ENCODE measurements at regions not wholly inside any gene's neighbourhood (a gene's known extent, or its start where the extent isn't known, plus 50 kb on each side); places are given as distances from the start of the nearest gene placed in this dataset.

DNA sequence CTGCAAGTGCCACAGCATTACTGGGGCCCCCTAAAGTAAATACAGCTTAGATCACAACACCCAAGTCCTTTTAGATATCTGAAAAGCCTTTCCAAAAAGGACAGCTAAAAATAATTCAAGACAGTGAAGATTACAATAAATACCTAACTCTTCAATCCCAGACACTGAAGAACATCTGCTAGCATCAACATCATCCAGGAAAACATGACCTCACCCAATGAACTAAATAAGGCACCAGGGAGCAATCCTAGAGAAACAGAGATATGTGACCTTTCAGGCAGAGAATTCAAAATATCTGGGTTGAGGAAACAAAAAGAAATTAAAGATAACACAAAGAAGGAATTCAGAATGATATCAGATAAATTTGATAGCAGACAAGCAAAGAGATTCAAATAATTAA, 71.7 kb upstream of the TTC14 start:
- TF ChIP-seq TOE1 (CRISPR knock-in tag; IDR thresholded peaks at IDR 0.05) = no peak
- no peak for TF ChIP-seq MEIS1 (CRISPR knock-in tag; IDR thresholded peaks at IDR 0.05; ENCODE audit: borderline replicate concordance)
- TF ChIP-seq, protein P1, sequence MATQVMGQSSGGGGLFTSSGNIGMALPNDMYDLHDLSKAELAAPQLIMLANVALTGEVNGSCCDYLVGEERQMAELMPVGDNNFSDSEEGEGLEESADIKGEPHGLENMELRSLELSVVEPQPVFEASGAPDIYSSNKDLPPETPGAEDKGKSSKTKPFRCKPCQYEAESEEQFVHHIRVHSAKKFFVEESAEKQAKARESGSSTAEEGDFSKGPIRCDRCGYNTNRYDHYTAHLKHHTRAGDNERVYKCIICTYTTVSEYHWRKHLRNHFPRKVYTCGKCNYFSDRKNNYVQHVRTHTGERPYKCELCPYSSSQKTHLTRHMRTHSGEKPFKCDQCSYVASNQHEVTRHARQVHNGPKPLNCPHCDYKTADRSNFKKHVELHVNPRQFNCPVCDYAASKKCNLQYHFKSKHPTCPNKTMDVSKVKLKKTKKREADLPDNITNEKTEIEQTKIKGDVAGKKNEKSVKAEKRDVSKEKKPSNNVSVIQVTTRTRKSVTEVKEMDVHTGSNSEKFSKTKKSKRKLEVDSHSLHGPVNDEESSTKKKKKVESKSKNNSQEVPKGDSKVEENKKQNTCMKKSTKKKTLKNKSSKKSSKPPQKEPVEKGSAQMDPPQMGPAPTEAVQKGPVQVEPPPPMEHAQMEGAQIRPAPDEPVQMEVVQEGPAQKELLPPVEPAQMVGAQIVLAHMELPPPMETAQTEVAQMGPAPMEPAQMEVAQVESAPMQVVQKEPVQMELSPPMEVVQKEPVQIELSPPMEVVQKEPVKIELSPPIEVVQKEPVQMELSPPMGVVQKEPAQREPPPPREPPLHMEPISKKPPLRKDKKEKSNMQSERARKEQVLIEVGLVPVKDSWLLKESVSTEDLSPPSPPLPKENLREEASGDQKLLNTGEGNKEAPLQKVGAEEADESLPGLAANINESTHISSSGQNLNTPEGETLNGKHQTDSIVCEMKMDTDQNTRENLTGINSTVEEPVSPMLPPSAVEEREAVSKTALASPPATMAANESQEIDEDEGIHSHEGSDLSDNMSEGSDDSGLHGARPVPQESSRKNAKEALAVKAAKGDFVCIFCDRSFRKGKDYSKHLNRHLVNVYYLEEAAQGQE (IDR thresholded peaks at IDR 0.05; ENCODE audit: borderline replicate concordance in 1 of 2, low read depth in 1 of 2, low read length in 2 of 2) = no peak
- TF ChIP-seq ZNF546 (CRISPR knock-in tag; conservative IDR thresholded peaks at IDR 0.05) = no peak
- TF ChIP-seq TCF12 (IDR thresholded peaks at IDR 0.05) = no peak
- TF ChIP-seq TCF12 (CRISPR knock-in tag; IDR thresholded peaks at IDR 0.05) = no peak
